H7 (cell line): ENCODE measurements at regions not wholly inside any gene's neighbourhood (a gene's known extent, or its start where the extent isn't known, plus 50 kb on each side); places are given as distances from the start of the nearest gene placed in this dataset.

Experiments
- DNase-seq: peaks from one replicate; pipeline ENCODE4 v3.0.0; 2012
- H3K27me3 ChIP-seq: 2 replicates; pipeline ENCODE4 v1.6.0; 2011; ENCODE audit warnings: mild to moderate bottlenecking, low read length; ENCODE audit not compliant: control insufficient read depth, insufficient read depth
- H3K36me3 ChIP-seq: replicated peaks from 2 replicates; pipeline ENCODE4 v1.5.1; 2011; ENCODE audit warnings: low read length; ENCODE audit not compliant: control insufficient read depth, insufficient read depth
- H3K4me3 ChIP-seq: 2 replicates; pipeline ENCODE4 v1.5.1; 2011; ENCODE audit warnings: low read depth, mild to moderate bottlenecking, control low read depth, low read length, moderate library complexity; ENCODE audit not compliant: insufficient read depth

DNA sequence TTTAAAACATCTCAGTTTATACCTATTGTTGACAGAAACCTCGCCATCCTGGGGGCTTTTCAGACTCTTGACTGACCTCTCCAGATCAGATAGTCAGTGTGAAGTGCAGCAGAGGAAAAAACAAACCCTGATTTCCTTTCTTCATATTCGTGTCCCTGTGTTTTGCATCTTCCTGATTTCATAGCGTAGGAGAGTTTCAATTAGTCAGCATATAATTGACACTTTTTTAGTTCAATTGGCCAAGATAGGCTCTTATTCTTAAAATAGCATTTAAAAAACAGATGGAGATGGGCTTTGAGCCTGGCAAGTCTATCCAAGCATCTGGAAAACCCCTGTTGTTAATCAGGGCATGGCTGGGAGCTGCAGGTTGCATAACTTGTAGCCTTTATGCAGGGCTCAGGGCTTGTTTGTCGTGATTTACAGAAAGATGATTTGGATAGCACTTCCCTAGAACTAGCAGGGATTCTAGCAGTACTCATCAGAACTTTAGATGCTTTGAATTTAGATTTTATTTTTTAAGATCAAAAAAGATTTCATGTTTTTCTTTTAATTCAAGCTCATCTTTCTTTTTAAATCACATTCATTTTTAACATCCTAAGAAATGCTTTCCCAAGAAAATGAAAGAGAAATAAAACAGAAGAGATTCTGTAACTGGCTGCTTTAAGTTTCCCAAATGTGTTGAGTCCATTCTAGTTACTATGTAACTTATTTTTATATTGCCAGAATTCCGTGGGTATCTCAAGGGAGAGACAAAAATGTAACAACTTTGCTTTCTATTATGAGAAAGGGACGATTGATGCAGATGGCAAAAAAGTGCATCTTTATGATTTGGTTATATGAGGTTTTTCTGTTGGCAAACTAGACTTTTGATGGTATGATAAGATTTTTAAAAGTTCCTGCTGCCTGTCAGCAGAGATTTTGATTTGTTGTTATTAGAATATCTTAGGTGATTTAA lies 270.8 kb upstream of the FZD8 start:
- Histone ChIP-seq H3K36me3 (no peaks in the 10 kb centered on the region), H3K27me3 (no peaks in the 10 kb centered on the region), H3K4me3 (no peak overlapping the region)
- DNase-seq, result no peak

GRCh38 chr10:35911954-35912353 lies 269.9 kb upstream of the FZD8 start:
- no peaks in the 10 kb centered on the region for H3K27me3 ChIP-seq

GRCh38 chr10:35911233-35911632 lies 269.1 kb upstream of the FZD8 start:
- Histone ChIP-seq H3K36me3 (no peaks in the 10 kb centered on the region), H3K27me3 (no peaks in the 10 kb centered on the region), H3K4me3 (no peak overlapping the region)
- DNase-seq, result no peak

More at GRCh38 chr10:35911954-35912353, 269.9 kb upstream of the FZD8 start:
- no peak overlapping the region for H3K4me3 ChIP-seq
- DNase-seq, result no peak
- H3K36me3 ChIP-seq, result no peaks in the 10 kb centered on the region

GRCh38 chr10:35910234-35910633 lies 268.1 kb upstream of the FZD8 start:
- Histone ChIP-seq H3K27me3 (no peaks in the 10 kb centered on the region), H3K36me3 (no peaks in the 10 kb centered on the region), H3K4me3 (no peak overlapping the region)
- no peak for DNase-seq

GRCh38 chr10:35909121-35909720 lies 267.1 kb upstream of the FZD8 start:
- no peaks in the 10 kb centered on the region for H3K36me3 ChIP-seq
- no peak overlapping the region for H3K4me3 ChIP-seq
- no peak for DNase-seq
- no peaks in the 10 kb centered on the region for H3K27me3 ChIP-seq

DNA sequence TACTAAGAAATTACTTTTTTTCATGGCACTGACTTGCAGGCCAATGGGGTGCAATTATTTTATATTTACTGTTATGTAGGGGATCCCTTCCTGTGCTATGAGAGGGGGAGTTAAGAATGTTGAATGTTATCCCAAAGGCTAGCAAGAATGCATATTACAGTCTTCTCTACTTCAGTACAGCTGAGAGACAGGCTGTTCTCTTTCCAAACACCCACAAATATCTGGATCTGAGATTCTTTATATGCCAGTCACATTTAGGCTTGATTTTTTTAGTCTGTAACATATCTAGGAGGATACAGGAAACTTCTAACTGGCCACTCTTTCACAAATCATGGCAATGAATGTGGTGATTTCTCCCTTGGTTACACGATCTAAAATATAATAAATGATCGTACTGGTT lies 266.4 kb upstream of the FZD8 start:
- Histone ChIP-seq H3K4me3 (no peak overlapping the region), H3K36me3 (no peaks in the 10 kb centered on the region), H3K27me3 (no peaks in the 10 kb centered on the region)
- DNase-seq, result no peak

GRCh38 chr10:35907548-35907947 lies 265.5 kb upstream of the FZD8 start:
- H3K36me3 ChIP-seq, result no peaks in the 10 kb centered on the region
- H3K4me3 ChIP-seq, result no peak overlapping the region
- H3K27me3 ChIP-seq, result no peaks in the 10 kb centered on the region
- no peak for DNase-seq

DNA sequence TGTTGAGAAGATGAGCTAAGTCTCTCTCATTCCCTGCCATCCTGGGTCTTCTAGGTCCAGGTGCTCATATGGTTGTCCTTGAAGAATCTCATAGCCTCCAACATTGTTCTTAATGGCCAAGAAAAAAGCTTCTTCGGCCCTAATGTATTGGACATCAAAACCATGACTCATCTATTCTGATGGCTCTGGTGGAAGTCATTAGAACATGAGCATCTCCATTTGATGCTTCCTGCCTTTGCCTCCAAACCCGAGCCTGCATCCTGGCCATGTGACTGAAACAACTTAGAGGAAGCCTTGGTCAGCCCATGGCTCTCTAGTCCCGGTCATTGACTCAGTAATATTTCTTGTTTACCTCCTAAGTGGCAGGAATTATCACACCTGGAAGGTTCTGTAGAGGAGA lies 264.1 kb upstream of the FZD8 start:
- DNase-seq, result no peak
- no peak overlapping the region for H3K4me3 ChIP-seq
- no peaks in the 10 kb centered on the region for H3K36me3 ChIP-seq
- H3K27me3 ChIP-seq, result no peaks in the 10 kb centered on the region

GRCh38 chr10:35903021-35903420 lies 260.9 kb upstream of the FZD8 start:
- Histone ChIP-seq H3K27me3 (no peaks in the 10 kb centered on the region), H3K36me3 (no peaks in the 10 kb centered on the region), H3K4me3 (no peak overlapping the region)
- DNase-seq, result no peak

DNA sequence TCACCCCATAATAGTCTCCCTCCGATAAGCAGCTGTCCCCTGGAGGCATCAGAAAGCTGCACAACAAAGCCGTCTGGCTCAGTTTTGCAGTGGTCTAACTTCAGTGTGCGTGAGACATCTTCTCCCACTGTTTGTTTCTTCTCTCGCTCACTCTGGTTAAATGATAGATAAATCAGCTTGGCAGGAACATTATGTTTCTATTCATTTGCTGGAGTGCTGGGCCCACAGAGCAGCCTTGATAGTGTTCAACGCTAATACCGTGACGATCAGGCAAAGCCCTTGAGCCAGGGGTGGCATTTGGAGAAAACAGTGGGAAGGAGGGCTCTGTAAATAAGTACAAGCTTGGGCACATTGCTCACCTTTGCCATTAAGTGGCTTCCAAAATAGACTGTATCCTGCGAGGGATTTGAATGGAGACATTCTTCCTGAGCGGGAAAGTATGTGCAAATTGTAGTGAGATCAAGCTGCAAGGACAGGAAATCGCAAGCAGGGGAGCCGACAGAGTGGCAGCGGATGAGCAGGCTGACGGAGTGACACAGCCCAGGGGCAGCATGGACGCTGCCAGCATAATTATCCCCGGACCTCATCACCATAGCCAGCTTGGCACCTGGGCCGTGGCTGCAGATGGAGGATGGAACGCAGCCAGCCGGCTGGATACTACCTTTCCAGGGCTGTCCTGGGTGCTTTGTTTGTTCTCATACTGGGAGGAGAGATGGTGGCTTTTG lies 256.8 kb upstream of the FZD8 start:
- DNase-seq, result no peak
- Histone ChIP-seq H3K36me3 (no peaks in the 10 kb centered on the region), H3K4me3 (no peak overlapping the region), H3K27me3 (no peaks in the 10 kb centered on the region)

DNA sequence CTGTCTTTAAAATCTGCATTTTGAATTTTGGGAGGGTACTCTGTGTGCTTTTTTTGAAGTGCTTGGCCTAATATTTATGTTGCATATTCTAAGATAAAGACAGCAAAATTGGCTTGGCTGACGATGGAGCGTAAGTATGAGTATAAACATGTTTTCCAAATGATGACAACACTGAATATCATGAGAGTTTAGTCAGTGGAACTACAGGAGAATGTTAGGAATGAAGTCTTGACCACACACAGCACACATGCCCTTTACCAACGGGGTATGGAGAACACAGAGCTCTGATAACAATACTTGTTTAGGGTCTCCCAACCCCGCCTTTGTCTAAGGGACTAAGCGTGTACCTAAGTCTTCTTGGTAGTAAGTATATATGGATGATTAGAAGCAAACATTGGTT lies 253.9 kb upstream of the FZD8 start:
- H3K36me3 ChIP-seq, result no peaks in the 10 kb centered on the region
- H3K27me3 ChIP-seq, result no peaks in the 10 kb centered on the region
- no peak overlapping the region for H3K4me3 ChIP-seq
- DNase-seq, result no peak

- Histone ChIP-seq H3K27me3 (no peaks in the 10 kb centered on the region), H3K36me3 (no peaks in the 10 kb centered on the region), H3K4me3 (no peak overlapping the region)
- no peak for DNase-seq
These were observed 253.2 kb upstream of the FZD8 start for GRCh38 chr10:35895331-35895730.

DNA sequence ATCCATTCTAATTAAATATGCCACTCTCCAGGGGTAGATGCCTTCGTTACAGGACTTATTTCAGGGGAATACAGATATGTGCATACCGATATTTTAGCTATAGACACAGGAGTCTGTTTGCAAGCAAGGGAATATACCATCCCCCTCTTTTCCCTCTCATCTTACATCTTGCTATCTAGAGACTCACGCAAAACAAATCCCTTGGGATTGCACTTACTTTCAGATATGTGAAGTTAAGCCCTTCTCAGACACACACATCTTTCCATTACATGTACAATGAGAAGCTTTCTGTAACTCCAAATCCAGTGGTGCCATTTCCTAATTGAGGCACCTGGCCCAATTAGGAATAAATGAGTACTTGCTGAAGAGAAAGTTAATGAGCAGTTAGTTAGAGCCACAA lies 250.4 kb upstream of the FZD8 start:
- DNase-seq, result no peak
- no peaks in the 10 kb centered on the region for H3K36me3 ChIP-seq
- H3K27me3 ChIP-seq, result no peaks in the 10 kb centered on the region
- no peak overlapping the region for H3K4me3 ChIP-seq

DNA sequence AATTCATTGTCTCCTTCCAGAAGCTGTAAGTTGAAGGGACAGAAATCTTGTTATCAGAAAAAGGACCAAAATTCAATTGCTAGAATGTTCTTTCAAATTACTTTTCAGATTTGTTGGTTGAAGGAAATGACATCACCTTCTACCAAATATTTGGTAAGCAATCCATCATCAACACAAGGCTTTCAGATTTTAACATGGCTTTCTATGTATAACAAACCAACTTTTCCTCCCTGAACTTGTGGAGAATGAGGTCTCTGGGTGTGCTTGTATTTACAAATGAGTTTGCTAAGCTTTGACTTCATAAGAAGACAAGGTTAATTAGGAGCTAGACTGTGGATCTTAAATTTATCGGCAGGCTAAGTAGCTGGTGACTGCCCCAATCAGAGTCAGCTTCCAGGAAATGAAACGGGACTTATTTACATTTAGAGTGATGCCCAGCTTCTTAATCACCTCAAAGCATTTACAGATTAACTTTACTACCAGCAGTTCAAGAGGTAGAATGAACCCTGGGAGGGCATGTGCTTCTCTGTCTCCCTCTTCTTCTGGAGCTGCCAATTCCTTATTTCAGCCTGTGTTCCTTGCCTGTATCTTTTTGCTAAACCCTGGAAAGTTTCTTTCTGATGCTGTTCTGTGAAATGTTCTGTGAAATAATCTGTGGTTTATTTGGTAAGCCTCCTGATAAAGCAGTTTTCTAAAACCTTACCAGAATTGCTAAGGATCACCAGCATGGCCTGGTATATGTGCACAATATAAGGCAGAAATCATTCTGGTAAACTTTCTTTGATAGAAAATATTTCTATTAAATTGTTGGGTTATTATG lies 248.8 kb upstream of the FZD8 start:
- no peaks in the 10 kb centered on the region for H3K27me3 ChIP-seq
- no peak overlapping the region for H3K4me3 ChIP-seq
- H3K36me3 ChIP-seq, result no peaks in the 10 kb centered on the region
- no peak for DNase-seq
